Activated naive CD4-positive, alpha-beta T cell treated with anti-CD3 and anti-CD28 coated beads for 36 hours (primary cell): ENCODE measurements at regions not wholly inside any gene's neighbourhood (a gene's known extent, or its start where the extent isn't known, plus 50 kb on each side); places are given as distances from the start of the nearest gene placed in this dataset.

ENCODE experiments used
- CTCF ChIA-PET: fragments of 350-600 bp; sonication (Branson Sonifier 250); formaldehyde crosslinking; loops from one replicate; lab custom pipeline; 2021; ENCODE audit warnings: antibody characterized with exemption; lab: Charles Lee
- DNase-seq: peaks from one replicate; pipeline ENCODE4 v3.0.0-alpha.2; 2020
- H3K27ac Mint-ChIP-seq: one replicate; pipeline ENCODE4 v1.8.0; 2021; ENCODE audit warnings: mild to moderate bottlenecking, mixed read lengths
- H3K27me3 Mint-ChIP-seq: one replicate; pipeline ENCODE4 v1.8.0; 2021; ENCODE audit warnings: low read depth, mixed read lengths
- H3K36me3 Mint-ChIP-seq: one replicate; pipeline ENCODE4 v1.8.0; 2021; ENCODE audit warnings: low read depth, mixed read lengths
- H3K4me1 Mint-ChIP-seq: one replicate; pipeline ENCODE4 v1.8.0; 2021; ENCODE audit warnings: low read depth, mixed read lengths
- H3K4me3 Mint-ChIP-seq: one replicate; pipeline ENCODE4 v1.8.0; 2021; ENCODE audit warnings: mild to moderate bottlenecking, moderate library complexity, mixed read lengths
- H3K9me3 Mint-ChIP-seq: one replicate; pipeline ENCODE4 v1.8.0; 2021; ENCODE audit warnings: mixed read lengths
- intact Hi-C: fragments of 100-400 bp; cut with micrococcal nuclease; formaldehyde crosslinking; loops from one replicate; pipeline ENCODE4 v1.15.1; 2023

- DNase-seq: no peak
- H3K4me3 Mint-ChIP-seq: no peak overlapping the region
- intact Hi-C loops: no loop called here
- H3K27me3 Mint-ChIP-seq: no peaks in the 10 kb centered on the region
- H3K36me3 Mint-ChIP-seq: no peaks in the 10 kb centered on the region
- no peak overlapping the region for H3K27ac Mint-ChIP-seq
- CTCF ChIA-PET: interaction anchor here (0.6 kb wide), 1 partner anchor 102 kb away, joined by 3 read pairs; no protein-coding TSS in a partner anchor
- no peaks in the 10 kb centered on the region for H3K4me1 Mint-ChIP-seq
- H3K9me3 Mint-ChIP-seq: no peaks in the 10 kb centered on the region
Measured at GRCh38 chr12:39499296-39499695, 56.4 kb upstream of the KIF21A start.
